AG08395 (cell line): ENCODE measurements at regions not wholly inside any gene's neighbourhood (a gene's known extent, or its start where the extent isn't known, plus 50 kb on each side); places are given as distances from the start of the nearest gene placed in this dataset.

Source experiments
- DNase-seq: peaks from one replicate; pipeline ENCODE4 v3.0.0; 2012; ENCODE audit warnings: mixed read lengths, low spot score

- no peak for DNase-seq
Observed at GRCh38 chr10:104505521-104506042, 135.5 kb upstream of the SORCS3 start.

GRCh38 chr10:104509981-104510380 lies 131.1 kb upstream of the SORCS3 start:
- no peak for DNase-seq

- DNase-seq, result no peak
Observed at GRCh38 chr10:104510644-104511043, 130.4 kb upstream of the SORCS3 start.

GRCh38 chr10:104512800-104513199 lies 128.3 kb upstream of the SORCS3 start:
- DNase-seq, result no peak

DNA sequence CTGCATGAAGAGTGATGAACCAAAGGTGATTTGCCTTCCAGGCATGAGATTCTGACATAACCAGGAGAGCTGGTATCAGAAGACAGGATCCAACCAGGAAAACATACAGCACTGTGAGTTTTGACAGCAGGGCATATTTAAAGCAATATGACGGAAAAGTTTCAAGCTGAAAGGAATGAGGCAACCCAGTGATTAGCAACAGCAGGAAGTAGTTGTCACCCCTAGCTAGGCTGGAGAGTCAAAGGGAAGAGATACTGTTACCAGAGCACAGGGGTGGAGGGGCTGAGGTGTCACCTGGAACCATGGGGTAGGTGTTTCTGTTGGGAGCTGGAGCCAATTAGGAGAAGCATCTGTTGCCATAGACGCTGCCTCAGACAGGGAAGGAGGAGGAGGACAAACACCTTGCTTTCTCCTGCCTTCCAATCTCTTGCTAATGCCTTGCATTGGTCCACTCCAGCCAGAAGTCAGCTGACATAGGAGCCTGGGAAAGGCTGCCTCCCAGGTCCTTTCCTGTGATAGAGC lies 125.4 kb upstream of the SORCS3 start:
- DNase-seq, result no peak

GRCh38 chr10:104516986-104517385 lies 124.1 kb upstream of the SORCS3 start:
- DNase-seq, result no peak

GRCh38 chr10:104517946-104518345 lies 123.1 kb upstream of the SORCS3 start:
- no peak for DNase-seq

- DNase-seq, result no peak
Observed at GRCh38 chr10:104518891-104519290, 122.2 kb upstream of the SORCS3 start.

DNA sequence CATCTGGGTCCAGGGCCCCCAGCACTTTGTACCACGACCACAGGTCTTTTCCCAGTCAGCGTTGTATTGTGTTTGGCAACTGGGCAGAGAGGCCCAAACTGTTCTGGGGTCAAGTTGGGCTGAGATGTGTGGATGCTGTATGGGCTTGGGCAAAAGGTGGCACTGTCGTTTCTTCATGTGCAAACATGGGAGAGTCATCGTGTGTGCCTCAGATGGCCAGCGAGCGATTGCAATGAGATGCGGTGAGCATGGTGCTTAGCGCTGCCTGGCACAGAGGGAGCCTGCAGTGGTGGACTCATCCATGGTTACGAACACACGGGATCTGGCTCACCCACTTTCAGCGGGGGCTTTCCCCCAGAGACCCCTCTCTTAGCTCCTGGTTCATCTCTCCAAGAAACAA lies 120.4 kb upstream of the SORCS3 start:
- DNase-seq, result no peak

GRCh38 chr10:104521901-104522694 lies 119.0 kb upstream of the SORCS3 start:
- no peak for DNase-seq

GRCh38 chr10:104526188-104526587 lies 114.9 kb upstream of the SORCS3 start:
- no peak for DNase-seq

DNA sequence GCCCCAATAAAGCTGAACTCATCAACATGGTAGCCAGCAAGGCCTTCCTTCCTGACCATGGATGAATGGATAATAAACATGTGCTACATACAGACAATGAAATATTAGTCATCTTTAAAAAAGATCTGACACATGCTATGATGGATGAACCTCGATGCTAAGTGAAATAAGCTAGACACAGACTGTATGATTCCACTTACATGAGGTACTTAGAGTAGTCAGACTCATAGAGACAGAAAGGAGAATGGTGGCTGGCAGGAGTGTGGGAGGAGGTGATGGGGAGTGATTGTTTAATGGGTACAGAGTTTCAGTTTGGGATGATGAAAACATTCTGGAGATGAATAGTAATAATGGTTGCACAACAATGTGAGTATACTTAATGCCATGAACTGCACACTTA lies 114.1 kb upstream of the SORCS3 start:
- no peak for DNase-seq

DNA sequence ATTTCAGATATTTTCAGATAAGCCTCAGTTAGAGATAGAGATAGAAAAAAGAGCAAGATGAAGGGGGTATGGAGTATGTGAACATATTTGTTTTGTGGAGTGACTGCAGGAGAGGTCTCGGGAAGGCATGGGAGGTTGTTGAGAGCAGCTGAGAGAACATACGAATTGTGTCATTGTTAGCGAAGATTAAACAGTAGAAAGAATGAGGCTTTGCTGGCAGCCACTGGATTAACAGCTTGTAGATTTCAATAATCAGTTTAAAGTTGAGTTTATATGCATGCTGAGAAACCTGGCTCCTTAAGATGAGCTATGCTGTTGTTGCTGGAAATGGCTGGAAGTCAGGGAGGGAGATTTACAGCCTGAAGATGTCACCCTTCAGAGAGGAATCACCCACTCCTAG lies 100.9 kb upstream of the SORCS3 start:
- no peak for DNase-seq

- no peak for DNase-seq
Observed at GRCh38 chr10:104541820-104542219, 99.3 kb upstream of the SORCS3 start.

- no peak for DNase-seq
Observed at GRCh38 chr10:104546336-104546735, 94.8 kb upstream of the SORCS3 start.

GRCh38 chr10:104546756-104547155 lies 94.3 kb upstream of the SORCS3 start:
- no peak for DNase-seq

DNA sequence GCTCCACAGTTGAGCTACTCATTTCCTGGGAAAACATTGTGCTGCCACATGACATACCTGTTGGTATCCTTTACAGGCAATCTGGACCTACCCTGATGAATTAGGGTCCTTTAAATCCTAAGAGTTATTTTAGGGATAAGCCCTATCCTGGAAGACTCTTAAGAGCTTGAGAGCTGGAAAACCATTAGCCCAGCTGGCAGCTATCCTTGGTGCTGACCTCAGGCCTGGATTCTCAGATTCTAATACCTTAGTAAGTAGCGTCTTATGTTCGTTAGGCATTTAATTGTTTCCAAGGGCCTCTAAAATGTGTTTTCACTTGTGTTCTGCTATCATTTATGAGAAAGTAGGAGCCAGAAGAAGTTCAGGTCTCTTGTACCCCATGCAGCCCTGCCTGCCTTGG lies 93.0 kb upstream of the SORCS3 start:
- DNase-seq, result peak; percentile 22

- no peak for DNase-seq
Observed at GRCh38 chr10:104556831-104557230, 84.3 kb upstream of the SORCS3 start.

DNA sequence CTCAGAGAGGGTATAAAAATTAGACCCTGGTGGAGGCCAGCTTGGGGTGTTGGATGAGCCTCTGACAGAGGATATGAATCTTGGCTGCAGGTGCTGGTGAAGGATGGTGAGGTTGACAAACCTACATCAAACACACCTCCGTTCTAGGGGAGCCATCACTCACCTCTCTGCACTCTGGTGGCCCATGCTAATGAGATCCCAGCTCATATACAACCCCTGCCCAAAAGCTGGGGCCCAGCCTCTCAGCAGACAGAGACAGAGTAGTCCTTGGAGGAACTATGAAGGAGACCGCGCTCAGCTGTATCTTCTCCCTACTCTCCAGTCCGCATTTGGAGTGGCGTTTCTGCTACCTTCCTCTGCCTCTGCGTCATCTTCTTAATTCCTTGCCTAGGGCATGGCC lies 83.1 kb upstream of the SORCS3 start:
- no peak for DNase-seq

GRCh38 chr10:104559935-104560334 lies 81.2 kb upstream of the SORCS3 start:
- DNase-seq, result no peak

- DNase-seq, result no peak
Observed at GRCh38 chr10:104563051-104563450, 78.0 kb upstream of the SORCS3 start.

DNA sequence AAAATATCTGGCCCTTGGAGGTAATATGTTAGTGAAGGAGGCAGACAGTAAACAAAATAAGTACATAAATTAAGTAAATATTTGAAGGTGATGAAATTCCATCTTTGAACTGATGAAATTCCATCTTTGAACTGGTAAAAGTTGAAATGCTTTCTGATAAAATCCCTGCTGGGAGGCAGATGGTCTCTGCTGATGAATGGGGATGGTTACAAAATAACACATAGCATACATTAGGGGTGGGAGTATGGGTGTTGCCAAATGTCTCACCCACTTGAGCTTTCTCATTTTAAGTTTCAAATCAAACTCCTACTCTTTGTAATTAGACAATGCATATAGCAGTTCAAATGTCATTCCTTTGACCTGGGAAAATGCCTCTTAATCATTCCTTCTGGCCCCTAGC lies 77.5 kb upstream of the SORCS3 start:
- no peak for DNase-seq

DNA sequence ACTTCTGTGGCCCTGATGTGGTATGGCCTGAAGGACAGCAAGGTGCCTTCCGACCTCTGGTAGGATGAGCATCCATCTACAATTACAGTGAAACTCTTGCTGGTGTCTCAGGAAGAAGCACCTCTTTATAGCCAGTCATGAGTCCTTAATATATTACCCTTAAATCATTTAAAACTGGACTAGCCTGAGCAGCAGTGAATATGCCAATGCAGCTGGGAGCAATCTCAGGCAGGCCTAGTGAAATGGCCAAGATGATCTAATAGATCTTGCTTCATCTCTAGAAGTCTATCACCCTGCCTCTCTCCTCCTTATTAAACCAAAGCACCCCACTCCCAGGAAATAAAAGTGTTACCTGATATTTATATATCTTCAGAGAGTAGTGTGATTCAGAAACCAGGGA lies 66.7 kb upstream of the SORCS3 start:
- DNase-seq, result no peak

GRCh38 chr10:104574838-104575237 lies 66.3 kb upstream of the SORCS3 start:
- DNase-seq, result no peak
